ENCODE measurements at regions not wholly inside any gene's neighbourhood (a gene's known extent, or its start where the extent isn't known, plus 50 kb on each side); places are given as distances from the start of the nearest gene placed in this dataset.

GRCh38 chr13:38618336-38618735 is 68.5 kb upstream of the FREM2 start:
- no peak for ATAC-seq

GRCh38 chr13:38618881-38619280 is 68.0 kb upstream of the FREM2 start:
- no peak for ATAC-seq

- ATAC-seq = no peak
These were observed 66.0 kb upstream of the FREM2 start for GRCh38 chr13:38620876-38621275.

GRCh38 chr13:38624822-38625221 is 62.1 kb upstream of the FREM2 start:
- ATAC-seq = peak; percentile 75

GRCh38 chr13:38628554-38628953 is 58.3 kb upstream of the FREM2 start:
- no peak for ATAC-seq

- no peak for ATAC-seq
These were observed 56.1 kb upstream of the FREM2 start for GRCh38 chr13:38630780-38631179.

GRCh38 chr13:38635030-38635429 is 51.8 kb upstream of the FREM2 start:
- ATAC-seq = no peak

GRCh38 chr13:38636073-38636472 is 50.8 kb upstream of the FREM2 start:
- no peak for ATAC-seq

- ATAC-seq = no peak
These were observed 50.1 kb upstream of the FREM2 start for GRCh38 chr13:38636761-38637160.

Measured in esophagus mucosa (tissue), 1 donor.